OCI-M1 (cell line): ENCODE measurements at regions not wholly inside any gene's neighbourhood (a gene's known extent, or its start where the extent isn't known, plus 50 kb on each side); places are given as distances from the start of the nearest gene placed in this dataset.

Experiments
- DNase-seq: peaks from one replicate; lab custom pipeline; 2025; lab: John Stamatoyannopoulos, UW

DNA sequence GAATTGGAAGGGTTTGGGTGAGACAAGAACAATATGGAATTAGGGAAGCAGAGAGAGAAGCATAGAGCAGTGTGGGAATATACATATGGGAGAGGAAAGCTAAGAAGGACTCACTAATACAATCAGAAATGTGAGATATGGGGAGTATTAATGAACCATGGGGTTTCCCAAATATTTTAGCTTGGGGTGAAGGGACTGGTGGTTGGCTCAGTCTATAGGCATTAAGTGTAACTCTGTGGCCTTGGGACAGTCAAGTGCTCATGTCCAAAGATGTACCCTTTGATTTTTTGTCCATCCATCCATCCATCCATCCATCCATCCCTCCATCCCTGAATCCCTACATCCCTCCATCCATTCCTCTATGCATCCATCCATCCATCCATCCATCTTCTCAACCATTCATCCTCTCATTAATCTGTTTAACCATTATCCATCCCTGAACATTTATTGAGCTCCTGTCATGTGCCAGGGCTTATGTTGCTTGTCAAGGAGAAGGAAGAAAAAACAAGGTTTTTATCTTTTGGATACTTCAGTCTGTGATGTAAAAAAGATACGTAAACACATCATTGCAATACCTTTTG, 263.4 kb upstream of the CHD6 start:
- DNase-seq: no peak

DNA sequence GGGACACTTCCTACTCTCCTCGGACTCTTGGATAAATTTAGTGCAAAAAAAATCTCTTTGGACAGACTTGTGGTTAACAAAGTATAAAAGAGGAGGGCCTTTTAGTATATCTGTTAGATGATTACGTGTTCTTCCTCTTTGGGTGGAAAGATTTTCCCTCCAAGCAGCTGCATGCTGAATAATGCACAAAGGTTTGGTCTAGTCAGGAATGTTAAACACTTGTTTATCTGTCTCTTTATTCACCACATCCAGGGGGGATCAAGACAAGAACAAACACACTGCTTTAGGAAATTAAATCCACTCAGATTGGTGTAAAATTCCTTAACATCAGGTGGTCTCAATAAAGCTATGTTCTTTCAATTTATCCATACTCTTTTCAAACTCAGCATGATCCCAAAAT, 260.9 kb upstream of the CHD6 start:
- DNase-seq: no peak

DNA sequence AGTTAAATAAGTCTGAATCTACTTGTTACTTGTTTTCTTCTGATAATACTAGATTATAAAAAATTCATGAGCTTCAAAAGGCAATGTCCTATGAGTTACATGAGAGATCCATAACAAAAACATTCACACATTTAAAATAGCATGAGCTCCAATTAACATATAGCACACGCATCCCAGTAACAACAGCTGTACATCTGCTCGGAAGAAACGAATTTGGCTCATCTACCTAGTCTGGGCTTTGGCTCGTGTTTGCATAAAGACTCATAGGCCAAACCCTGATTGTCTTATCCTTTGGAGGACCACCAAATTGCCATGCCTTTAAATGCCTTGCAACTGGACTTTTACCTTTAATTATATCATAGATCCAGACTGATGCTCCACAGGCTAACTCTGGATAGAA, 259.7 kb upstream of the CHD6 start:
- DNase-seq: no peak

DNA sequence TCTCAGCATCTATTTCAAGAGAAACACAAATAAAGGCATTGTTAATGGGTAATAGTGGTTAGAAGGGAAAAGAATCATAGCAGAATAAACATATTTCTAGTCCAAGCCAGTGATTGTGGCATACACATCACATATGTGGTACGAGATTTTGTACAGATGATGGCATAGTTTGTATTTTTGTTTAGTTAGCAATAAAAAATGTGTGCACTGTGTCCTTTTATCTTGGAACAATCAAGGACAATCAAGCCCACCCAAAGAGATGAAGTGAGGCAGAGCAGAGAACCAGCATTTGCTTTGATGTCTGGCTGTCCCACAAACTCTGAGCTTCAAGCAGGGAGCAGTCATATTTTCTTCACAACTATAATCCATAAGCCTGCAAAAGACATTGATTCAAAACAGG, 256.5 kb upstream of the CHD6 start:
- no peak for DNase-seq

DNA sequence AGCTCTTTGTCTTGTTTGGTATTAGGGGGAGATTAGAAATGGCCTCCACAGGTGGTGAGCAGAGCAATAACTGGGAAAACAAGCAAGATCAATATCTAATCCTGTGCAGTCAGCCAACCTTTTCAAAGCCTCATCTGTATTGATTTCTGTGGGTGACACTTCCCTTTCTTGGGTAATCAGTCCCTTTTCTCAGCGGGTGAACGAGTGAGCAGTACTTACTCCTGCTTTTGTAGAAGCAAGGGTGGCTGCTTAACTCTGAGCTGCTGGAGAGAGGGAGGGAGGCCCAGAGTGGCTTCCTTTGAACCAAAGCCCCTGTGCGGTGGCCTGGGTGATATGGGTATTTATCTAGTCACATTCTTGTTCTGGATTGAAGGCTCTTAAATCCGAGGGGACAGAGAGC, 254.8 kb upstream of the CHD6 start:
- DNase-seq: no peak

DNA sequence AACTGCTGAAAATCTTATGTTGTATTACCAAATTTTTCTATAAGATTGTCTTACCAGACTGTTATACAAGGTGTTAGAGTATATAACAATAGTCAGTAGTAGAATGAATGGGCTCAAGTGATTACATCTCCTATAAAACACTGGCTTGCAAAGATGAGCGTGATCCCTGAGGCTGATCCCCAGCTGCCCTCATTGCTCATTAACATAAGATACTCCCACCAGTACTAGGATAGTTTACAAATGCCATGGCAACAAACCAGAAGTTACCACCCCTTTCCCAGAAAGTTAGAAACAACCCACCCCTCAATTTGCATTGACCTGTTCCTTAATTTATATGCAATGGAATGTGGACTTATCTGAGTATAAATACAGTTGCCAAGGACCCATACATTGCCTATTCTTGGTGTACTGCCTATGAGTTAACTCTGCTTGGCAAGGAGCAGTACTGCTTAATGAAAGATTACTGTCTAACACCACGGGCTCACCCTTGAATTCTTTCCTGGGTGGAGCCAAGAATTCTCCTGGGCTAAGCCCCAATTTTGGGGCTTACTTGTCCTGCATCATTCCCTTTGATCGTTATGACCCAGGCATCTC, 252.8 kb upstream of the CHD6 start:
- DNase-seq: no peak

DNA sequence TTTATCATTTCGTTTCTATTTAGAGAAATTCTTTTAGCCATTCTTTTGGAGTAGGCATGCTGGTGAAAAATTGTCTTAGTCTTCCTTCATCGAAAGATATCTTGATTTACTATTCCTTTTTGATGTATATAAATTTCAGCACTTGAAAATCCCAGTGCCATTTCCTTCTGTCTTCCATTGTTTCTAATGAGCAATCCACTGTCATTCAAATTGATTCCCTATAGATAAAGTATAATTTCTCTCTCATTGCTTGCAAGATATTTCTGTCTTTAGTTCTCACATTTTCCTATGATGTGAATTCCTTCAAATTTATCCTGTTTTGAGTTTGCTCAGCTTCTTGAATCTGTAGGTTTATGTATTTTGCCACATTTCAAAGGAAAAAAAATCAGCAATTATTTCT, 251.1 kb upstream of the CHD6 start:
- DNase-seq: no peak

DNA sequence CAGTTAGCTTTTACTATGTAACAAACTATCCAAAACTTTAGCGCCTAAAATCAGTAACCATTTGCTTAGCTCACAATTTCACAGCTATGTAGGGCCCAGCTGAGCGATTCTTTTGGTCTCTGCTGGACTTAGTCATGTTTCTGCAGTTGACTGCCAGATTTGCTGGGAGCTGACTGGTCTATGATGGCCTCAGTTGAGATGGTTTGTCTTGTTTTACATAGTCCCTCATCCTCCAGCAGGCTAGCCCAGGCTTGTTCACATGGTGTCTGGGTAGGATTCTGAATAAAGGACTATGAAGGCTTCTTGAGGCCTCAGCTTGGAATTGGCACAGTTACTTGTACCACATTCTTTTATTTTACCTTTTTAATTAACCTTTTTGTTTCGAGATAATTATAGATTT, 247.8 kb upstream of the CHD6 start:
- no peak for DNase-seq

DNA sequence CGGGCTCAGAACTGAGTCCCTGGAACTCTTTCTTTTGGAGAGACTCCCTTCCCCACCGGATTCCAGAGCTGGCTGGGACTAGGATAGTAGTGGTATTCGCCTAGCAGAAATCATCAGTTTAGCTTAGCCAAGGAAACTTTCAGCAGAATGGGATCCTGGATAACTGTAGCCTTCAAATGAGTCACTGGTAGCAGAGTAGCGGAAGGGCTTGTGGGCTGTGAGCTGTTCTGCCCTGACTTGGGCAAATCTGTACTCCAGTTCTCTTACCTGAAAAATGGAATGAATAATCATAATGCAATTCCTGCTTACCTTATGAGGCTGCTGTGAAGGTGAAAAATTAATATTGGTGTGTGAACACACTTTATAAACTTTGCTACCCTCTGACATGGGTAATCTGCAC, 244.3 kb upstream of the CHD6 start:
- no peak for DNase-seq

DNA sequence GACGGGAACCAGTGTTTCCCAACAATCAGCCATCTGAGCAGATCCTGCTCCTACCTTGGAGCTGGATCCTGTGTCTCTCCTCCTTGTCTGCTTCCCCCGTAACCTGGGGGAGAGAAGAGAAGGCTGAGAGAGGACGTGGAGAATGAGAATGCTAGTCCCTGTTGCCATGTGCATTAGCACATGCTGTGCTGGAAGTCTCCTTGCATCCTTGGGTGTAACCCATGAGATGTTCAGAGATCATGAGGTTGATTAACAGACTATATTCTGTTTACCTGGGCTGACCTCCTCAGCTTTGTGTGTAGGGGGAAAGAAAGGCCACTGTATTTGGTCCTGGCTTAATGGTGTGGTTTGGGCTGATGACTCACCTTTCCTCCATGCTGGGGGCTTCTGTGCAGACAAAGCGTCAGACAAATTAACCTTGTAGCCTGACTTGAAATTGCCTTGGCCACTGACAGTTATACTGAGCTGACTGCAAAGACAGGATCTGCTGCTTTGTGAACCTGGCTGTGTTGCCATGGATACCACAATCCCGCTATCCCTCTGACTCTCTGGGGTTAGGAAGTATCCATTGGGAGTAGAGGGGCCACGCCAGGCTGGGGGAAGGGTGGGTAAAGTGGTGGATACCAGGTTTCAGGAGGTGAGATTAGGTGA, 243.7 kb upstream of the CHD6 start:
- DNase-seq: no peak

DNA sequence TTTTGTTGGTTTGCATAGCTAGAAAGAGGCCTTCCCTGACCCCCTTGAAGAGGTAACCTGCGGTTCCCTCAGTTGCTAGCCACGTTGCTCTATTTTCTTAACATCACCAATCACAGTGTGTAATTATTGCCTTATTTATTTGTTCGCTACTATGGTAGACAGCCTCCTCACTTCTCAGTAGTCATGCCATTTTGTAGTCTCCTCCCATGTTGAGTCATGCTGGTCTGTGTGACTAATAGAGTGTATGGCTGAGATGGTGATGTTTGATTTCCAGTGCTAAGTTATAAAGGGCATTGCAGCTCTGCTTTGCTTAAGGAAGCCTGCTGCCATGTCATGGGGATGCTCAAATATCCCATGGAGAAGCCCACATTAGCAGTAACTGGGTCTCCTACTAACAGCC, 236.6 kb upstream of the CHD6 start:
- DNase-seq: peak; percentile 1

DNA sequence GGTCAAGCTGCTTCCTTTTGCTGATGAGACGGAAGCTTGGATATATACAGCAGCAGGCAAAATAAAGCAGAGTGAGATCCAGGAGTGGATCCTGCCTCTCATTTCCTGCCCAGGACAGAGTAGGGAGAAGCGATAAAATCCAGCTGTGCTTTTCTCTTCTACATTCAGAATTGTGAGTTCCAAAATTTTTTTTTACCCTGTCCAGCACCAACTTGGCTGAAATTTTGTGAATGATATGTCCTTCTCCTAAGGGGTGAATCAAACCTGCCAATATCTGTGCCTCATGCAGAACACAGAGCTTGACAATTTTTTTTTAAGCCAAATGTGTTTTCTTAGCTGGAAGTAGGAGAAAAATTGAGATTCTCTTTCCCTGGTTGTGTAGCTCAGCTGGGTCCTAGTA, 235.6 kb upstream of the CHD6 start:
- no peak for DNase-seq

DNA sequence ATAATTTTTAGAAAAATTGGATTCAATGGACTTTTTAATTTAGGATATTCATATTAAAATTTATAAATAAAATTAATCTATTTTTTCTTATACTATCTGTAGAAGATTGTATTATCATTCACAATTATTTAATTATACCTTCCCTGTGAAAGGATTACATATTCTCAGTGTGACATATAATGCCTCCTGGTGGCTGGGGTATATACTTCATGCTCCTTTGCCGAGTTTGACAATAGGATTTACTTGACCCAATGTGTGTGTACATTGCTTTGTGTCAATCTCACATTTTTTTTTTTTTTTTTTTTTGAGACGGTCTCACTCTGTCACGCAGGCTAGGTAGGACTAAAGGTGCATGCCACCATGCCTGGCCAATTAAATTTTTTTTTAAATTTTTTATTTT, 230.0 kb upstream of the CHD6 start:
- no peak for DNase-seq

DNA sequence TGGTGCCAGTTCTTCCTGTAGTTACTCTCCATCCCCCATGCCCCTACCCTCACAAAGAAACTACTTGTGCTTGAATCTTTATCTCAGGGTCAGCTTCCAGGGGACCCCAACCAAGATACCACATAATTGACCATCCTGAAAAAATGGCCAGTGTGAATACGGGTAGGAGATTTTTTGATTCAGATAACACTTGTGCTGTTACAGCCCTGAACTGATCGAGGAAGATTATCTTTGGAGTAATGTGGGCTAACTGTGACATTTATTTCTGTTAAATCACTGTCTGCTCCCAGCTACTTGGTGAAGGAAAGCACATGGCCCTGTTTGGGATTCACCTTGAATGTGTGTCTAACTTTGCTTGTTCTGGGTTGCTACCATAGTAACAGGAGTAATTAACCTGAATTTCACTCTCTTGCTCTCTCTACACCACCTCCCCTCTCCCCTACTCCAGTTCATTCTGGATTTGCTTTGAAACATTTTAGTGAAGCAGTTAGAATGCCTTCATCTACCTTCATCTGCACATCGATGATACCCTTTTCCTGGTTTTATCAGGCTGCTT, 219.6 kb upstream of the CHD6 start:
- no peak for DNase-seq

DNA sequence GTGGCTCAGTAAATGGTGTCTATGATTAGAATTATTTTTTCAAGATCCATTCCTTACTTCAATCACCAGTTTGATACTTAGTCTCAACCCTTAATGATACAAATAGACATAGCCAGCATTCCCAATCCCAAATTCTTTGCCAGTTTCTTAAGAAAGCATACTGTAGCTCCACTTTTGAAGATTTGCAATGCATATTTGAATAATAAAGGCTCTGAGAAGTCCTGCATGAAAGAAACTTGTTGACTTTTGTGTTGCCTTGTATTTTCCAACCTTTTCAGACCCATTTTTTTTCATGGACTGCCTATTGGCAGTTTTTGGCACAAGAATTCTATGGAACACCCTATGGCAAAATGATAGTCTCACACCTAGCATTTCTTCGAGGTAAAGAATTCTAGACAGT, 215.6 kb upstream of the CHD6 start:
- DNase-seq: no peak

DNA sequence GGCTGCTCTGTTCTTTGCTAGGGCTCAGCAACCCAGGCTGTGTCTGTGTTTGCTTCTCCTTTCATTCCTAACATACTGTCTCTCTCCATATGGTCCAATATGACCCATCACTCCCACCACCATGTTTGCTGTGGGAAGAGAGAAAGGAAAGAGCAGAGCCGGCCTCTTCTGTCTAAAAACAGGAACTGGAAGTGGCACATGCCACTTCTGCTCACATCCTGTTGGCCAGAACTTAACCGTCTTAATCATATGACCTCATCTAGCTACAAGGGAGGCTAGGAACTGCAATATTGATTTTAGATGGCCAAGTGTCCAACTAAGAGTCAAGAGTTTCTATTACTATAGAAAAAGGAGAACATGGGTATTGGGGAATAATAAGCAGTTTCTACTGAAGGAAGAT, 212.5 kb upstream of the CHD6 start:
- peak; percentile 6 for DNase-seq

DNA sequence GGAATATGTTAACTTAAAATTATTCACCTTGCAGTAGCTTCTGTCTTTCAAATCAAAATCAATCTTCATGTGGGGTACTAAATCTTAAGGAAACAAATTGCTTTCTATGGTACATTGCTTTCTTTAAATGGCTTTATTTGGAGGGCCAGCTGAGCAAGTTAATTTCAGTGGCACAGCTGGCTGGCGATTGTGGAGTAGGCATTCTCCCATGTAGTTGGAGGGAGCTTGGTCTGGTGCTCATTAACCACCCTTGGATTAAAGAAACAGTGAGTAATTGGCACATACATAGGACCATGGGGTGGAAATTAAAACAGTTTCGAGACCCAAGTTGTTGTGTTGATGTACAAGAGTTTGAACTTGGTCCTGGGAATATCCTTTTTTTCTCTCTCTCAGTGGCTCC, 201.3 kb upstream of the CHD6 start:
- no peak for DNase-seq

DNA sequence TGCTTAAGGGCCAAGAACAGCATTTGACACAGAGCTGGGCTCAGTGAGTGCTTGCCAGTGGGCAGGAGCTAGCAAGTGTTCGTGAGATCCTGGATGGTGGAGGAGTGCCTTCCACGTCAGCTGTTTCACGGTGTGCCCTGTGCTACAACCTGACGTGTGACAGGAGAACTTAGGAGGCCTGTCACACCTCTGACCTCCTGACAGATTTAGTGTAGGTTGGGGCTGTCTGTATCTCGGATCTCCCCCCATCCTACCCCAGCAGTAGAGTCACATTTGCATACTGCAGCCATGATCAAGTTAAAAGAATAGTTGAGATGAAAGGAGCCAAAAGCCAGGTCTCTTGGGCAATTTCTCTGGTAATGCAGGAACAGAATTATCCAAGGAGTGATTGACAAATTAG, 200.8 kb upstream of the CHD6 start:
- DNase-seq: no peak

DNA sequence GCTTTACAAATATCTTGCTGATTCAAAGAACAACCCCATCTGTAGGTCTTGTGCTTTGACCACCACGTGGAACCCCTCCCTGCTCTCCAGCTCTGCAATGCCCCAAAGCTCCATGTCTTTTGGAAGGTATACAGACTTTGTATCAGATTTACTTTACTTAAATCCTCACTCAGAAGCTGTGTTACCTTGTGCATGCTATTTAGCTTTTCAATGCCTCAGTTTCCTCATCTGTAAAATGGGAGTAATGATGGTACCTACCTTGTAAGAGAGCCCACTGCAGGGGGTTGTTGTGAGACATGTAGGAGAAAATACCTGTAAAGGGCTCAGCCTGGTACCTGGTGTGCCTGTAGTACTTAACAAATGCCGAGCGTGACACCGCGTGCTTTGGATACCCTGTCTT, 200.2 kb upstream of the CHD6 start:
- no peak for DNase-seq

DNA sequence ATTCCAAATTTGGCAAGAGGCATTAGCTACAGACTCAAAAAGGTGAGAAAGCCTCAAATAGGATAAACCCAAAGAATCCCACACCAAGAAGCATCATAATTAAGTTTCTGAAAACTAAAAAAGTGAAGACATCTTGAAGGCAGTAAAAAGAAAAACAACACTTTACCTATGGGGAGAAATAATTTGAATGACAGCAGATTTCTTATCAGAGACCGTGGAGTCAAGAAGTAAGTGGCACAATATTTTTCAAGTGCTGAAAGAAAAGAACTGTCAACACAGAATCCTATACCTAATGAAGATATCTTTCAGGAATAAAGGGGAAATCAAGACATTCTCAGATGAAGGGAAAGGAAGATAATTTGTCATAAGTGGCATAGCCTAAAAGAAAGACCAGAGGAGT, 193.3 kb upstream of the CHD6 start:
- DNase-seq: no peak

DNA sequence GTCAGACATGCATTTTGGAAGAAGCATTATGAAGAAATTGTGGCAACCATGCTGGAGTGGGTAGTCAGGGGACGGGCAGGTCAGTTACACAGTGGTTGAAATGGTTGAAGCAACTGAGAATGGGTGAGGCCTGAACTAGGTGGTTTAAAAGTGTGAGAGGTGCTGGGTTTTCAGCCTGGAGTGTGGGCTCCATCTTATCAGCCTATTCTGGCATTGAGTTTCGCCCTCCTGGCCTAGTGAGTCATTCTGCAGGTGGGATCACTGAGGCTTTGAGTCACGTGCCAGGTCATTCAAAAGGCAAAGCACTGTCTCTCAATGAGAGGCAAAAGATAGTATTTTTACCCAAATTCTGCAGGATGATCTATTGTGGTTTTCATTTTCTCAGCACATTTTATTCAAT, 181.9 kb upstream of the CHD6 start:
- DNase-seq: no peak

DNA sequence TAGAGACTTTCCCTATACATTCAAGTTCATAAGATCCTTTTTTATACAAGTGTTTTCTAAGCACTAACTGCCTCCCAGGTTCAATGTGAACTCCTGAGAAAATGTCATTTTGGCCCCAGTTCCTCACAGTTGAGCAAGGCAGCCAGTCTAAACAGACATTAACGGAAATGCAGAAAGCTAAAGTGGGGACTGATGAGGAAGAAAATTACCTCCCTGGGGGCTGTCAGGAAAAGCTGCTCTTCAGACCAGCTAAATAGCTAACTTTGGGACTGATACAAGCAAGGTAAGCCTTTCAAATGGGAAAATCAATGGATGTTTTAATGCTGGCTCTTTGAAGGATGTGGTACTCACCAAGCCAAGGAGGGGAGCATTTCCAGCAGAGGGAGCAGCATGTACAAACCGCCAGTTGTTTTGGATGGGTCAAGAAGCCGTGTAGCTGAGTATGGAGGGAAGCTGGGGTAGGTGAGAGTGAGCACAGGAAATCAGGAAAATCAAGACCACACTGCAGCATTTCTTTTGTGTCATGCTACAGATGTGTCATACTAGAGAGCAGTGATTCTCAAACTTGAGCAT, 180.8 kb upstream of the CHD6 start:
- no peak for DNase-seq

DNA sequence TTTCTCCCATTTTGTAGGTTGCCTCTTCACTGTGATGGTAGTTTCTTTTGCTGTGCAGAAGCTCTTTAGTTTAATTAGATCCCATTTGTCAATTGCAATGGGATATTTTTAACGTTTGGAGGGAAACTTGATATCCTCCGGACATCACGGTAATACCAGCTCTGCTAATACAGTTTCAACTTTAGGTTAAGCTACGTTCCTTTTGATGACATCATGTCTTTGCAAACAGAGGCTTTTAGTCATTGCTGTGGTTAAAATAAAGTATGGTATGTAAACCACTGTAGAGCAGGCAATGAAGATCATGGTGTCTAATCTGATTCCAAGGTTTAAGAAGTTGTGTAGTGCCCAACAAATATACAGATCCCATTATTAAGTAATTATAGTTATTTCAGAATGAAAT, 168.0 kb upstream of the CHD6 start:
- DNase-seq: no peak
